GM12864 (cell line): ENCODE measurements at regions not wholly inside any gene's neighbourhood (a gene's known extent, or its start where the extent isn't known, plus 50 kb on each side); places are given as distances from the start of the nearest gene placed in this dataset.

Experiments
- DNase-seq: peaks from one replicate; pipeline ENCODE4 v3.0.0-alpha.2; 2011; ENCODE audit warnings: low read depth
- H3K4me3 ChIP-seq: 2 replicates; pipeline ENCODE4 v1.5.1; 2011; ENCODE audit warnings: mild to moderate bottlenecking, low read depth, low read length, control low read depth
- CTCF ChIP-seq: IDR thresholded peaks from 2 replicates; pipeline ENCODE4 v1.5.1; 2011; ENCODE audit warnings: low read depth, mild to moderate bottlenecking, moderate library complexity, low read length, control low read depth, inconsistent platforms; ENCODE audit errors: missing control alignments

GRCh38 chr1:79599257-79599656, 592.7 kb upstream of the ADGRL4 start:
- H3K4me3 ChIP-seq, result no peak overlapping the region
- DNase-seq, result no peak
- no peak for TF ChIP-seq CTCF

GRCh38 chr1:79595931-79596330, 589.4 kb upstream of the ADGRL4 start:
- no peak for DNase-seq
- no peak for TF ChIP-seq CTCF
- no peak overlapping the region for H3K4me3 ChIP-seq

GRCh38 chr1:79594121-79594698, 587.7 kb upstream of the ADGRL4 start:
- H3K4me3 ChIP-seq, result no peak overlapping the region
- no peak for TF ChIP-seq CTCF
- DNase-seq, result no peak

GRCh38 chr1:79592707-79593106, 586.2 kb upstream of the ADGRL4 start:
- TF ChIP-seq CTCF, result no peak
- H3K4me3 ChIP-seq, result no peak overlapping the region
- no peak for DNase-seq

GRCh38 chr1:79588719-79589118, 582.2 kb upstream of the ADGRL4 start:
- H3K4me3 ChIP-seq, result no peak overlapping the region
- TF ChIP-seq CTCF, result no peak
- DNase-seq, result no peak

GRCh38 chr1:79587229-79587628, 580.7 kb upstream of the ADGRL4 start:
- no peak overlapping the region for H3K4me3 ChIP-seq
- DNase-seq, result no peak
- TF ChIP-seq CTCF, result no peak

GRCh38 chr1:79585801-79586200, 579.3 kb upstream of the ADGRL4 start:
- TF ChIP-seq CTCF, result no peak
- DNase-seq, result no peak
- no peak overlapping the region for H3K4me3 ChIP-seq
